ENCODE measurements at regions not wholly inside any gene's neighbourhood (a gene's known extent, or its start where the extent isn't known, plus 50 kb on each side); places are given as distances from the start of the nearest gene placed in this dataset.

GRCh38 chrX:13226214-13226613, 93.6 kb downstream of the ATXN3L start:
- Histone ChIP-seq H3K27ac (no peak overlapping the region), H3K36me3 (replicated peaks in 1 of 2; ENCODE audit: insufficient read depth in 1 of 2, low read depth in 2 of 2) (no peaks in the 10 kb centered on the region), H3K9me3 (no peaks in the 10 kb centered on the region), H3K4me3 (no peak overlapping the region), H3K4me1 (peaks cover 5% of the 10 kb centered on the region), H3K27me3 (no peaks in the 10 kb centered on the region)
- no peak for ATAC-seq
- no peak for DNase-seq
- TF ChIP-seq POLR2A (IDR thresholded peaks at IDR 0.05) (no peak), CTCF (IDR thresholded peaks at IDR 0.05) (no peak)
- intact Hi-C loops (cut with DNase I) = no loop called here

- Histone ChIP-seq H3K27me3 (no peaks in the 10 kb centered on the region), H3K9me3 (no peaks in the 10 kb centered on the region), H3K4me1 (peaks cover 19% of the 10 kb centered on the region), H3K4me3 (no peak overlapping the region), H3K27ac (peak overlapping the region in 3 of 4 donors; percentile 37 to 65 (median 57)), H3K36me3 (replicated peaks in 1 of 2; ENCODE audit: insufficient read depth in 1 of 2, low read depth in 2 of 2) (no peaks in the 10 kb centered on the region)
- TF ChIP-seq POLR2A (IDR thresholded peaks at IDR 0.05) (no peak), CTCF (IDR thresholded peaks at IDR 0.05) (no peak)
- intact Hi-C loops (cut with DNase I) = no loop called here
- DNase-seq = peak in 3 of 4 donors; percentile 12 to 38 (median 25)
- peak; percentile 93 for ATAC-seq
- WGBS, 2 donors = 49 to 68% methylated on average over 2 of the region's 2 CpGs
These were observed 95.8 kb downstream of the ATXN3L start for GRCh38 chrX:13223868-13224567.

- DNase-seq = no peak
- intact Hi-C loops (cut with DNase I) = no loop called here
- Histone ChIP-seq H3K27ac (peak overlapping the region in 2 of 4 donors; percentile 36 to 47), H3K9me3 (no peaks in the 10 kb centered on the region), H3K4me3 (no peak overlapping the region), H3K36me3 (replicated peaks in 1 of 2; ENCODE audit: insufficient read depth in 1 of 2, low read depth in 2 of 2) (no peaks in the 10 kb centered on the region), H3K4me1 (peaks cover 19% of the 10 kb centered on the region), H3K27me3 (no peaks in the 10 kb centered on the region)
- 26 to 27% methylated on average over 4 of the region's 4 CpGs for WGBS, 2 donors
- TF ChIP-seq CTCF (IDR thresholded peaks at IDR 0.05) (no peak), POLR2A (IDR thresholded peaks at IDR 0.05) (no peak)
- ATAC-seq = no peak
These were observed 98.9 kb downstream of the ATXN3L start for GRCh38 chrX:13220916-13221315.

- peaks cover 19% of the 10 kb centered on the region for H3K4me1 ChIP-seq
- H3K4me3 ChIP-seq = no peak overlapping the region
- intact Hi-C loops (cut with DNase I) = no loop called here
- no peaks in the 10 kb centered on the region for H3K36me3 ChIP-seq (replicated peaks in 1 of 2; ENCODE audit: insufficient read depth in 1 of 2, low read depth in 2 of 2)
- H3K27ac ChIP-seq = peak overlapping the region in 3 of 4 donors; percentile 23 to 47 (median 36)
- ATAC-seq (peak; percentile 36), DNase-seq (no peak)
- 35 to 45% methylated on average over 2 of the region's 2 CpGs for whole genome bisulfite sequencing, 2 donors
- H3K27me3 ChIP-seq = no peaks in the 10 kb centered on the region
- H3K9me3 ChIP-seq = no peaks in the 10 kb centered on the region
- TF ChIP-seq POLR2A (IDR thresholded peaks at IDR 0.05) (no peak), CTCF (IDR thresholded peaks at IDR 0.05) (no peak)
These were observed 99.7 kb downstream of the ATXN3L start for GRCh38 chrX:13219991-13220764.

All from body of pancreas (tissue), 4 donors.